ENCODE measurements at regions not wholly inside any gene's neighbourhood (a gene's known extent, or its start where the extent isn't known, plus 50 kb on each side); places are given as distances from the start of the nearest gene placed in this dataset.

GRCh38 chr18:8480506-8481328 is 128.5 kb upstream of the RAB12 start:
- Mint-ChIP-seq H3K27ac (no peak overlapping the region), H3K4me1 (peaks cover 4 to 5% of the 10 kb centered on the region in 2 donors), H3K9me3 (no peaks in the 10 kb centered on the region), H3K4me3 (no peak overlapping the region), H3K36me3 (no peaks in the 10 kb centered on the region), H3K27me3 (peaks cover 29 to 46% of the 10 kb centered on the region in 2 donors)
- DNase-seq (no peak), ATAC-seq (replicated peaks) (peak in 1 of 2 donors; percentile 33)

GRCh38 chr18:8484951-8485350 is 124.3 kb upstream of the RAB12 start:
- H3K27ac Mint-ChIP-seq, result no peak overlapping the region
- no peak overlapping the region for H3K4me3 Mint-ChIP-seq
- no peaks in the 10 kb centered on the region for H3K36me3 Mint-ChIP-seq
- DNase-seq (no peak), ATAC-seq (replicated peaks) (no peak)
- H3K27me3 Mint-ChIP-seq, result peaks cover 14 to 19% of the 10 kb centered on the region in 2 donors
- no peaks in the 10 kb centered on the region for H3K9me3 Mint-ChIP-seq
- H3K4me1 Mint-ChIP-seq, result no peaks in the 10 kb centered on the region

- no peaks in the 10 kb centered on the region for H3K4me1 Mint-ChIP-seq
- H3K27me3 Mint-ChIP-seq, result peaks cover 13 to 28% of the 10 kb centered on the region in 2 donors
- ATAC-seq (replicated peaks) (no peak), DNase-seq (no peak)
- H3K27ac Mint-ChIP-seq, result no peak overlapping the region
- H3K4me3 Mint-ChIP-seq, result no peak overlapping the region
- H3K36me3 Mint-ChIP-seq, result no peaks in the 10 kb centered on the region
- no peaks in the 10 kb centered on the region for H3K9me3 Mint-ChIP-seq
These were observed 119.5 kb upstream of the RAB12 start for GRCh38 chr18:8489761-8490160.

GRCh38 chr18:8491516-8491915 is 117.7 kb upstream of the RAB12 start:
- Mint-ChIP-seq H3K9me3 (no peaks in the 10 kb centered on the region), H3K4me1 (no peaks in the 10 kb centered on the region), H3K27me3 (peaks cover 15 to 30% of the 10 kb centered on the region in 2 donors), H3K4me3 (no peak overlapping the region), H3K27ac (no peak overlapping the region), H3K36me3 (no peaks in the 10 kb centered on the region)
- DNase-seq, result no peak
- no peak for ATAC-seq (replicated peaks)

- peaks cover 17 to 32% of the 10 kb centered on the region in 2 donors for H3K27me3 Mint-ChIP-seq
- no peak for DNase-seq
- no peak overlapping the region for H3K27ac Mint-ChIP-seq
- peaks cover 0 to 1% of the 10 kb centered on the region in 2 donors for H3K9me3 Mint-ChIP-seq
- no peaks in the 10 kb centered on the region for H3K36me3 Mint-ChIP-seq
- H3K4me1 Mint-ChIP-seq, result no peaks in the 10 kb centered on the region
- H3K4me3 Mint-ChIP-seq, result no peak overlapping the region
- no peak for ATAC-seq (replicated peaks)
These were observed 116.1 kb upstream of the RAB12 start for GRCh38 chr18:8493141-8493540.

GRCh38 chr18:8496186-8496585 is 113.1 kb upstream of the RAB12 start:
- no peaks in the 10 kb centered on the region for H3K4me1 Mint-ChIP-seq
- no peak overlapping the region for H3K4me3 Mint-ChIP-seq
- H3K36me3 Mint-ChIP-seq, result no peaks in the 10 kb centered on the region
- H3K27me3 Mint-ChIP-seq, result peaks cover 29 to 43% of the 10 kb centered on the region in 2 donors
- H3K27ac Mint-ChIP-seq, result no peak overlapping the region
- ATAC-seq (replicated peaks), result no peak
- DNase-seq, result no peak
- peaks cover 0 to 3% of the 10 kb centered on the region in 2 donors for H3K9me3 Mint-ChIP-seq

- Mint-ChIP-seq H3K4me3 (no peak overlapping the region), H3K27me3 (peaks cover 30 to 38% of the 10 kb centered on the region in 2 donors), H3K4me1 (no peaks in the 10 kb centered on the region), H3K36me3 (no peaks in the 10 kb centered on the region), H3K9me3 (peaks cover 0 to 3% of the 10 kb centered on the region in 2 donors), H3K27ac (no peak overlapping the region)
- DNase-seq (no peak), ATAC-seq (replicated peaks) (no peak)
These were observed 110.3 kb upstream of the RAB12 start for GRCh38 chr18:8498905-8499304.

GRCh38 chr18:8499810-8500675 is 109.2 kb upstream of the RAB12 start:
- ATAC-seq (replicated peaks) (no peak), DNase-seq (no peak)
- Mint-ChIP-seq H3K36me3 (no peaks in the 10 kb centered on the region), H3K4me3 (no peak overlapping the region), H3K4me1 (no peaks in the 10 kb centered on the region), H3K27ac (no peak overlapping the region), H3K27me3 (peaks cover 35 to 38% of the 10 kb centered on the region in 2 donors), H3K9me3 (peaks cover 0 to 4% of the 10 kb centered on the region in 2 donors)

- no peak overlapping the region for H3K27ac Mint-ChIP-seq
- H3K9me3 Mint-ChIP-seq, result peaks cover 0 to 4% of the 10 kb centered on the region in 2 donors
- H3K4me1 Mint-ChIP-seq, result no peaks in the 10 kb centered on the region
- ATAC-seq (replicated peaks), result no peak
- H3K4me3 Mint-ChIP-seq, result no peak overlapping the region
- peaks cover 29 to 30% of the 10 kb centered on the region in 2 donors for H3K27me3 Mint-ChIP-seq
- no peaks in the 10 kb centered on the region for H3K36me3 Mint-ChIP-seq
- DNase-seq, result no peak
These were observed 108.2 kb upstream of the RAB12 start for GRCh38 chr18:8501044-8501443.

- Mint-ChIP-seq H3K4me3 (no peak overlapping the region), H3K27ac (no peak overlapping the region), H3K36me3 (no peaks in the 10 kb centered on the region), H3K4me1 (no peaks in the 10 kb centered on the region), H3K9me3 (peaks cover 0 to 2% of the 10 kb centered on the region in 2 donors), H3K27me3 (peaks cover 26 to 27% of the 10 kb centered on the region in 2 donors)
- ATAC-seq (replicated peaks) (no peak), DNase-seq (no peak)
These were observed 106.0 kb upstream of the RAB12 start for GRCh38 chr18:8503248-8503647.

- H3K9me3 Mint-ChIP-seq, result peaks cover 0 to 2% of the 10 kb centered on the region in 2 donors
- DNase-seq, result no peak
- no peak for ATAC-seq (replicated peaks)
- H3K27ac Mint-ChIP-seq, result no peak overlapping the region
- H3K36me3 Mint-ChIP-seq, result no peaks in the 10 kb centered on the region
- no peak overlapping the region for H3K4me3 Mint-ChIP-seq
- H3K27me3 Mint-ChIP-seq, result peaks cover 23% of the 10 kb centered on the region in 2 donors
- no peaks in the 10 kb centered on the region for H3K4me1 Mint-ChIP-seq
These were observed 104.8 kb upstream of the RAB12 start for GRCh38 chr18:8504424-8504823.

GRCh38 chr18:8504880-8505435 is 104.3 kb upstream of the RAB12 start:
- H3K4me3 Mint-ChIP-seq, result no peak overlapping the region
- H3K4me1 Mint-ChIP-seq, result no peaks in the 10 kb centered on the region
- peaks cover 20 to 23% of the 10 kb centered on the region in 2 donors for H3K27me3 Mint-ChIP-seq
- no peak overlapping the region for H3K27ac Mint-ChIP-seq
- no peaks in the 10 kb centered on the region for H3K36me3 Mint-ChIP-seq
- peaks cover 0 to 2% of the 10 kb centered on the region in 2 donors for H3K9me3 Mint-ChIP-seq
- no peak for ATAC-seq (replicated peaks)
- DNase-seq, result no peak

- H3K36me3 Mint-ChIP-seq, result no peaks in the 10 kb centered on the region
- DNase-seq, result no peak
- H3K4me1 Mint-ChIP-seq, result no peaks in the 10 kb centered on the region
- H3K4me3 Mint-ChIP-seq, result no peak overlapping the region
- no peak overlapping the region for H3K27ac Mint-ChIP-seq
- no peak for ATAC-seq (replicated peaks)
- peaks cover 0 to 2% of the 10 kb centered on the region in 2 donors for H3K9me3 Mint-ChIP-seq
- H3K27me3 Mint-ChIP-seq, result peaks cover 11 to 14% of the 10 kb centered on the region in 2 donors
These were observed 102.8 kb upstream of the RAB12 start for GRCh38 chr18:8506251-8507049.

GRCh38 chr18:8507361-8507760 is 101.9 kb upstream of the RAB12 start:
- no peak for DNase-seq
- no peak overlapping the region for H3K27ac Mint-ChIP-seq
- H3K4me1 Mint-ChIP-seq, result no peaks in the 10 kb centered on the region
- H3K4me3 Mint-ChIP-seq, result no peak overlapping the region
- no peak for ATAC-seq (replicated peaks)
- peaks cover 0 to 2% of the 10 kb centered on the region in 2 donors for H3K9me3 Mint-ChIP-seq
- no peaks in the 10 kb centered on the region for H3K36me3 Mint-ChIP-seq
- H3K27me3 Mint-ChIP-seq, result peaks cover 7 to 11% of the 10 kb centered on the region in 2 donors
